Effector memory CD4-positive, alpha-beta T cell (primary cell): ENCODE measurements at regions not wholly inside any gene's neighbourhood (a gene's known extent, or its start where the extent isn't known, plus 50 kb on each side); places are given as distances from the start of the nearest gene placed in this dataset.

Experiments
- DNase-seq, 3 donors: peaks; one replicate each; pipeline ENCODE4 v3.0.0-alpha.2; 2020
- H3K27ac ChIP-seq: 2 replicates; pipeline ENCODE4 v1.7.0; 2013; ENCODE audit warnings: mild to moderate bottlenecking, low read length, moderate library complexity; ENCODE audit not compliant: insufficient read depth, poor library complexity, severe bottlenecking
- H3K27me3 ChIP-seq: replicated peaks from 2 replicates; pipeline ENCODE4 v1.7.0; 2013; ENCODE audit warnings: mild to moderate bottlenecking, low read length; ENCODE audit not compliant: insufficient read depth, control insufficient read depth, poor library complexity, severe bottlenecking
- H3K36me3 ChIP-seq: 2 replicates; pipeline ENCODE4 v1.7.0; 2013; ENCODE audit warnings: mild to moderate bottlenecking, low read length, moderate library complexity; ENCODE audit not compliant: control insufficient read depth, insufficient read depth
- H3K4me1 ChIP-seq: 2 replicates; pipeline ENCODE4 v1.7.0; 2013; ENCODE audit warnings: low read length, mild to moderate bottlenecking; ENCODE audit not compliant: control insufficient read depth, insufficient read depth, poor library complexity, severe bottlenecking
- H3K4me3 ChIP-seq: 2 replicates; pipeline ENCODE4 v1.7.0; 2013; ENCODE audit warnings: low read length, low read depth, mild to moderate bottlenecking; ENCODE audit not compliant: insufficient read depth, poor library complexity, severe bottlenecking
- H3K9me3 ChIP-seq: 2 replicates; pipeline ENCODE4 v1.7.0; 2013; ENCODE audit warnings: mild to moderate bottlenecking, low read length, moderate library complexity; ENCODE audit not compliant: control insufficient read depth

DNA sequence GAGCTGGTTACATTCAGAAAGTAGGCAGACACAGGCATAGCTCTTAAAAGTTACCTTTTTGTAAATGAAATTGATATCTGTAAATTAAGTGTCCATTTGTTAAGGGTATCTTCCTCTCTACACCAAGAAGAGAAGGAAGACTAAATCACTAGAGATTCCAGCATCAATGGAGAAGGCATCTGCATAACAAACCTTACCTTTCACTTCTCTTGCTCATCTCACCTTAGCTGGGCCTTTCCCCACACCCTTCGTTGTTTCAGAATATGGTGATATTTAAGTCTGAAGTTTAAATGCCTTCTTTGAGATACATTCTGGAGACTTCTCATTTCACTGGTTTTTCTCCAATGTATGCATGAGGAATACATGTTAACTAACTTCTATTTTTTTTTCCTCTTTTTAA is 54.5 kb upstream of the TGFBR2 start:
- Histone ChIP-seq H3K4me1 (no peaks in the 10 kb centered on the region), H3K9me3 (no peaks in the 10 kb centered on the region), H3K4me3 (no peak overlapping the region), H3K36me3 (no peaks in the 10 kb centered on the region), H3K27me3 (no peaks in the 10 kb centered on the region), H3K27ac (no peak overlapping the region)
- DNase-seq, result no peak

GRCh38 chr3:30553641-30554316 is 52.6 kb upstream of the TGFBR2 start:
- no peaks in the 10 kb centered on the region for H3K9me3 ChIP-seq
- no peaks in the 10 kb centered on the region for H3K4me1 ChIP-seq
- H3K36me3 ChIP-seq, result no peaks in the 10 kb centered on the region
- H3K4me3 ChIP-seq, result no peak overlapping the region
- DNase-seq, result no peak
- H3K27me3 ChIP-seq, result no peaks in the 10 kb centered on the region
- no peak overlapping the region for H3K27ac ChIP-seq

DNA sequence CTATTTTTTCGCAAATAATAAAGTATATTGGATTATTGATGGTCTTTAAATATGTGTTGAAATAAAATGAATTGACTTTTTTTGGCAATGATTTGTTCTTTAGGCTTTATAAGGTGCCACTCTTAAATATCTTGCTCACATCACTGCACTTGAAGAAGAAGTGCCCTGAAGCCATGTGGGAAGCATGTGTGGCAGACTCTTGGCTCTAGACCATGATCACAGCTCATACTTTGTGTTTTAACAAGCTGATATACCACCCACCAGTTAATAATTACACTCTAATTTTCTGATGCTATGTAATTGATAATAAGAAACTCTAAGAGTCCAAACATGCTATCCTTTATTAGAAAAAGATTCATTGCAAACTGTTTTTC is 52.1 kb upstream of the TGFBR2 start:
- Histone ChIP-seq H3K27ac (no peak overlapping the region), H3K9me3 (no peaks in the 10 kb centered on the region), H3K36me3 (no peaks in the 10 kb centered on the region), H3K4me1 (no peaks in the 10 kb centered on the region), H3K27me3 (no peaks in the 10 kb centered on the region), H3K4me3 (no peak overlapping the region)
- no peak for DNase-seq

DNA sequence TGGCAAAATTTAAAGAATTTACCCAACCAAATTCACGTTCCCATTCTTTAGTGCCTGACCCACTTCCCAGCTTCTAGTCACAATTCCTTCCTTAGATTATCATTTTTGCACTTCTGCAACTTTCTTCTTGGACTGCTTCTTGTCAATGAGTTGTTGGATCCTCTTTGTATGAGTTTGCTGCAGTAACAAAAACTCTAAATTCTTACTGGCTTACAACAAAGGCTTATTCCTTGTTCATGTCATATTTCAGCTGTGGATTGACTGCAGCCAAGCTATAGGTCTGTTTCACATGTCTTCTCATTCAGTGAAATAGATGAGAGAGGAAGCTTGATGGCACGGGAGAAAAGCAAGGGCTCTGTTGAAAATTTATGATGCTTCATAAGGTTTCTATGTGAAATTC is 50.4 kb upstream of the TGFBR2 start:
- no peaks in the 10 kb centered on the region for H3K36me3 ChIP-seq
- H3K27ac ChIP-seq, result no peak overlapping the region
- no peak overlapping the region for H3K4me3 ChIP-seq
- no peaks in the 10 kb centered on the region for H3K9me3 ChIP-seq
- no peak for DNase-seq
- no peaks in the 10 kb centered on the region for H3K27me3 ChIP-seq
- no peaks in the 10 kb centered on the region for H3K4me1 ChIP-seq
